ENCODE measurements at regions not wholly inside any gene's neighbourhood (a gene's known extent, or its start where the extent isn't known, plus 50 kb on each side); places are given as distances from the start of the nearest gene placed in this dataset.
"Not testable (repeated sequence)": the region's sequence is repeated elsewhere in the genome, so short reads cannot be mapped to it uniquely, and the experiment has no call there.

DNA sequence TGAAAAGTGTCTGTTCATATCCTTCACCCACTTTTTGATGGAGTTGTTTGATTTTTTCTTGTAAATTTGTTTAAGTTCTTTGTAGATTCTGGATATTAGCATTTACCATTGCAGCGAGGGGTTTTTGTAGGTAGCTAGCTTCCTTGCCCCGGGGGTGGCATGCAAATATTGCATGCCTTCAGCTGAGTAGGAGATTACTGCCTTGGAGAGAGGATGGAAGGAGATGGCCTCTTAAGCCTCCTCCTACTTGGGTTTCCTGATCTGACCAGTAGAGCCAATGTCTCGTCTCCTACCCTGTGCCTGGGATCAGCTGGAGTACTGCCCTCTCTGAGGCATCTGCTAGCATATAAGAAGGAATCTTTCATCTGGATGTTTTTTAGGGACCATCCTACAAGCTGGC is 134.4 kb upstream of the CCND2 start:
- ChIA-PET CTCF (no interaction called here), RAD21 (ENCODE audit: low non-redundant PET in 1 of 2, low total read pairs in 2 of 2, uncharacterized antibody in 2 of 2, unreplicated experiment in 2 of 2) (no interaction called here), POLR2A (no interaction called here)
- H3K79me2 ChIP-seq (ENCODE audit: insufficient read depth, low read length), result no peaks in the 10 kb centered on the region
- peaks cover 0 to 8% of the 10 kb centered on the region in 2 experiments; a peak in 2 of 4 replicates for H3K4me1 ChIP-seq (ENCODE audit: control insufficient read depth in 1 of 2, insufficient read depth in 2 of 2, low read length in 2 of 2)
- H3K36me3 ChIP-seq (ENCODE audit: control insufficient read depth in 1 of 2, insufficient read depth in 2 of 2, low read length in 2 of 2), result no peaks in the 10 kb centered on the region
- no peak overlapping the region for H3K4me2 ChIP-seq (ENCODE audit: low read length)
- no peak for DNase-seq (ENCODE audit: low read depth, low spot score)
- TF ChIP-seq, protein P1, sequence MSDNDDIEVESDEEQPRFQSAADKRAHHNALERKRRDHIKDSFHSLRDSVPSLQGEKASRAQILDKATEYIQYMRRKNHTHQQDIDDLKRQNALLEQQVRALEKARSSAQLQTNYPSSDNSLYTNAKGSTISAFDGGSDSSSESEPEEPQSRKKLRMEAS (IDR thresholded peaks at IDR 0.05), result no peak
- TF ChIP-seq, protein P2, sequence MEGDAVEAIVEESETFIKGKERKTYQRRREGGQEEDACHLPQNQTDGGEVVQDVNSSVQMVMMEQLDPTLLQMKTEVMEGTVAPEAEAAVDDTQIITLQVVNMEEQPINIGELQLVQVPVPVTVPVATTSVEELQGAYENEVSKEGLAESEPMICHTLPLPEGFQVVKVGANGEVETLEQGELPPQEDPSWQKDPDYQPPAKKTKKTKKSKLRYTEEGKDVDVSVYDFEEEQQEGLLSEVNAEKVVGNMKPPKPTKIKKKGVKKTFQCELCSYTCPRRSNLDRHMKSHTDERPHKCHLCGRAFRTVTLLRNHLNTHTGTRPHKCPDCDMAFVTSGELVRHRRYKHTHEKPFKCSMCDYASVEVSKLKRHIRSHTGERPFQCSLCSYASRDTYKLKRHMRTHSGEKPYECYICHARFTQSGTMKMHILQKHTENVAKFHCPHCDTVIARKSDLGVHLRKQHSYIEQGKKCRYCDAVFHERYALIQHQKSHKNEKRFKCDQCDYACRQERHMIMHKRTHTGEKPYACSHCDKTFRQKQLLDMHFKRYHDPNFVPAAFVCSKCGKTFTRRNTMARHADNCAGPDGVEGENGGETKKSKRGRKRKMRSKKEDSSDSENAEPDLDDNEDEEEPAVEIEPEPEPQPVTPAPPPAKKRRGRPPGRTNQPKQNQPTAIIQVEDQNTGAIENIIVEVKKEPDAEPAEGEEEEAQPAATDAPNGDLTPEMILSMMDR (IDR thresholded peaks at IDR 0.05 in 2 of 3, conservative IDR thresholded peaks at IDR 0.05 in 1 of 3; ENCODE audit: borderline replicate concordance in 1 of 3, insufficient read depth in 1 of 3, low read depth in 2 of 3, low read length in 2 of 3), result no peak
- no peak for TF ChIP-seq POLR2A (IDR thresholded peaks at IDR 0.05; ENCODE audit: borderline replicate concordance, extremely low read depth, insufficient read depth, insufficient read length)
- TF ChIP-seq, protein P3, sequence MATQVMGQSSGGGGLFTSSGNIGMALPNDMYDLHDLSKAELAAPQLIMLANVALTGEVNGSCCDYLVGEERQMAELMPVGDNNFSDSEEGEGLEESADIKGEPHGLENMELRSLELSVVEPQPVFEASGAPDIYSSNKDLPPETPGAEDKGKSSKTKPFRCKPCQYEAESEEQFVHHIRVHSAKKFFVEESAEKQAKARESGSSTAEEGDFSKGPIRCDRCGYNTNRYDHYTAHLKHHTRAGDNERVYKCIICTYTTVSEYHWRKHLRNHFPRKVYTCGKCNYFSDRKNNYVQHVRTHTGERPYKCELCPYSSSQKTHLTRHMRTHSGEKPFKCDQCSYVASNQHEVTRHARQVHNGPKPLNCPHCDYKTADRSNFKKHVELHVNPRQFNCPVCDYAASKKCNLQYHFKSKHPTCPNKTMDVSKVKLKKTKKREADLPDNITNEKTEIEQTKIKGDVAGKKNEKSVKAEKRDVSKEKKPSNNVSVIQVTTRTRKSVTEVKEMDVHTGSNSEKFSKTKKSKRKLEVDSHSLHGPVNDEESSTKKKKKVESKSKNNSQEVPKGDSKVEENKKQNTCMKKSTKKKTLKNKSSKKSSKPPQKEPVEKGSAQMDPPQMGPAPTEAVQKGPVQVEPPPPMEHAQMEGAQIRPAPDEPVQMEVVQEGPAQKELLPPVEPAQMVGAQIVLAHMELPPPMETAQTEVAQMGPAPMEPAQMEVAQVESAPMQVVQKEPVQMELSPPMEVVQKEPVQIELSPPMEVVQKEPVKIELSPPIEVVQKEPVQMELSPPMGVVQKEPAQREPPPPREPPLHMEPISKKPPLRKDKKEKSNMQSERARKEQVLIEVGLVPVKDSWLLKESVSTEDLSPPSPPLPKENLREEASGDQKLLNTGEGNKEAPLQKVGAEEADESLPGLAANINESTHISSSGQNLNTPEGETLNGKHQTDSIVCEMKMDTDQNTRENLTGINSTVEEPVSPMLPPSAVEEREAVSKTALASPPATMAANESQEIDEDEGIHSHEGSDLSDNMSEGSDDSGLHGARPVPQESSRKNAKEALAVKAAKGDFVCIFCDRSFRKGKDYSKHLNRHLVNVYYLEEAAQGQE (IDR thresholded peaks at IDR 0.05; ENCODE audit: low read depth), result no peak
- TF ChIP-seq SIN3A (IDR thresholded peaks at IDR 0.05; ENCODE audit: low read depth), result no peak
- TF ChIP-seq CBX3 (IDR thresholded peaks at IDR 0.05; ENCODE audit: low read depth), result no peak
- no peak for TF ChIP-seq EGR1 (IDR thresholded peaks at IDR 0.05; ENCODE audit: low read depth)
- TF ChIP-seq, protein P4, sequence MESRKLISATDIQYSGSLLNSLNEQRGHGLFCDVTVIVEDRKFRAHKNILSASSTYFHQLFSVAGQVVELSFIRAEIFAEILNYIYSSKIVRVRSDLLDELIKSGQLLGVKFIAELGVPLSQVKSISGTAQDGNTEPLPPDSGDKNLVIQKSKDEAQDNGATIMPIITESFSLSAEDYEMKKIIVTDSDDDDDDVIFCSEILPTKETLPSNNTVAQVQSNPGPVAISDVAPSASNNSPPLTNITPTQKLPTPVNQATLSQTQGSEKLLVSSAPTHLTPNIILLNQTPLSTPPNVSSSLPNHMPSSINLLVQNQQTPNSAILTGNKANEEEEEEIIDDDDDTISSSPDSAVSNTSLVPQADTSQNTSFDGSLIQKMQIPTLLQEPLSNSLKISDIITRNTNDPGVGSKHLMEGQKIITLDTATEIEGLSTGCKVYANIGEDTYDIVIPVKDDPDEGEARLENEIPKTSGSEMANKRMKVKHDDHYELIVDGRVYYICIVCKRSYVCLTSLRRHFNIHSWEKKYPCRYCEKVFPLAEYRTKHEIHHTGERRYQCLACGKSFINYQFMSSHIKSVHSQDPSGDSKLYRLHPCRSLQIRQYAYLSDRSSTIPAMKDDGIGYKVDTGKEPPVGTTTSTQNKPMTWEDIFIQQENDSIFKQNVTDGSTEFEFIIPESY (IDR thresholded peaks at IDR 0.05; ENCODE audit: extremely low read depth, insufficient replicate concordance, low read length), result no peak
- TF ChIP-seq CEBPB (IDR thresholded peaks at IDR 0.05; ENCODE audit: low read depth), result no peak
- no peak for TF ChIP-seq YY1 (IDR thresholded peaks at IDR 0.05; ENCODE audit: extremely low read depth, insufficient replicate concordance, low read depth, low read length)
- no peak overlapping the region for H2AFZ ChIP-seq (ENCODE audit: low read depth, low read length, poor library complexity, severe bottlenecking)
- H4K20me1 ChIP-seq (ENCODE audit: insufficient read depth), result no peaks in the 10 kb centered on the region
- no peaks in the 10 kb centered on the region for H3K9me2 ChIP-seq (ENCODE audit: insufficient read depth)
- H3K27ac ChIP-seq (ENCODE audit: low read depth, low read length), result no peak overlapping the region
- H3K27me3 ChIP-seq (ENCODE audit: insufficient read depth, low read length), result peaks cover 16% of the 10 kb centered on the region
- no peak for ATAC-seq
- H3K9me3 ChIP-seq (ENCODE audit: control insufficient read depth in 1 of 2, insufficient read depth in 1 of 2, low read depth in 1 of 2, low read length in 2 of 2), result no peaks in the 10 kb centered on the region
- H3K4me3 ChIP-seq (replicated peaks in 1 of 2; ENCODE audit: low read depth in 1 of 2, low read length in 2 of 2), result no peak overlapping the region
- BruUV-seq (replicated peaks), result no TSS peak
- no peak overlapping the region for H3K9ac ChIP-seq (ENCODE audit: low read length)
- intact Hi-C loops (cut with micrococcal nuclease), result no loop called here

DNA sequence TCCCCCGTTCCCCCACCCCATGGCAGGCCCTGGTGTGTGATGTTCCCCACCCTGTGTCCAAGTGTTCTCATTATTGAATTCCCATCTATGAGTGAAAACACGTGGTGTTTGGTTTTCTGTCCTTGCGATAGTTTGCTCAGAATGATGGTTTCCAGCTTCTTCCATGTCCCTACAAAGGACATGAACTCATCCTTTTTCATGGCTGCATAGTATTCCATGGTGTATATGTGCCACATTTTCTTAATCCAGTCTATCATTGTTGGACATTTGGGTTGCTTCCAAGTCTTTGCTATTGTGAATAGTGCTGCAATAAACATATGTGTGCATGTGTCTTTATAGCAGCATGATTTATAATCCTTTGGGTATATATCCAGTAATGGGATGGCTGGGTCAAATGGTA is 135.0 kb upstream of the CCND2 start:
- H3K9me2 ChIP-seq (ENCODE audit: insufficient read depth); H3K4me2 ChIP-seq (ENCODE audit: low read length); H3K79me2 ChIP-seq (ENCODE audit: insufficient read depth, low read length); ATAC-seq; RAD21 ChIA-PET (ENCODE audit: low non-redundant PET in 1 of 2, low total read pairs in 2 of 2, uncharacterized antibody in 2 of 2, unreplicated experiment in 2 of 2); CTCF ChIA-PET; POLR2A ChIA-PET; H3K4me3 ChIP-seq (replicated peaks in 1 of 2; ENCODE audit: low read depth in 1 of 2, low read length in 2 of 2); H3K36me3 ChIP-seq (ENCODE audit: control insufficient read depth in 1 of 2, insufficient read depth in 2 of 2, low read length in 2 of 2); H2AFZ ChIP-seq (ENCODE audit: low read depth, low read length, poor library complexity, severe bottlenecking); H3K9ac ChIP-seq (ENCODE audit: low read length); H4K20me1 ChIP-seq (ENCODE audit: insufficient read depth); H3K9me3 ChIP-seq (ENCODE audit: control insufficient read depth in 1 of 2, insufficient read depth in 1 of 2, low read depth in 1 of 2, low read length in 2 of 2); intact Hi-C loops (cut with micrococcal nuclease); H3K27ac ChIP-seq (ENCODE audit: low read depth, low read length); H3K4me1 ChIP-seq (ENCODE audit: control insufficient read depth in 1 of 2, insufficient read depth in 2 of 2, low read length in 2 of 2); BruUV-seq (replicated peaks); DNase-seq (ENCODE audit: low read depth, low spot score): not testable (repeated sequence)
- H3K27me3 ChIP-seq (ENCODE audit: insufficient read depth, low read length), result peaks cover 16% of the 10 kb centered on the region

Data from HCT116 (cell line).